Naive thymus-derived CD4-positive, alpha-beta T cell (primary cell): ENCODE measurements at regions not wholly inside any gene's neighbourhood (a gene's known extent, or its start where the extent isn't known, plus 50 kb on each side); places are given as distances from the start of the nearest gene placed in this dataset.

Experiments used
- ATAC-seq: fragments of 150-1000 bp; cut with Tn5 transposase; 2 replicates; pipeline ENCODE4 v1.10.0; 2021; ENCODE audit warnings: mild to moderate bottlenecking, moderate library complexity
- CTCF ChIA-PET: fragments of 350-600 bp; sonication (Branson Sonifier 250); formaldehyde crosslinking; loops from one replicate; lab custom pipeline; 2021; ENCODE audit warnings: antibody characterized with exemption; lab: Charles Lee
- POLR2A ChIA-PET: fragments of 350-600 bp; sonication (Branson Sonifier 250); formaldehyde crosslinking; loops from one replicate; lab custom pipeline; 2021; ENCODE audit warnings: antibody characterized with exemption, inconsistent platforms; lab: Charles Lee
- DNase-seq, 9 donors: peaks; one replicate each; pipeline versions ENCODE4 v3.0.0 to v3.0.0-alpha.2; 2020 to 2022; ENCODE audit warnings: mixed read lengths in 1 of 9
- H3K27ac ChIP-seq: one replicate; pipeline ENCODE4 v1.7.0; 2013; ENCODE audit warnings: mild to moderate bottlenecking, low read depth, low read length, moderate library complexity
- H3K27me3 ChIP-seq, 2 donors: one replicate each; pipeline ENCODE4 v1.7.0; 2013; ENCODE audit warnings: low read length in 2 of 2, mild to moderate bottlenecking in 2 of 2, moderate library complexity in 2 of 2; ENCODE audit not compliant: control insufficient read depth in 2 of 2, insufficient read depth in 2 of 2
- H3K36me3 ChIP-seq, 3 experiments: 1 replicate in 2 of 3; 2 replicates in 1 of 3; pipeline ENCODE4 v1.7.0; 2013; ENCODE audit warnings: low read length in 3 of 3, mild to moderate bottlenecking in 3 of 3, moderate library complexity in 1 of 3; ENCODE audit not compliant: insufficient read depth in 3 of 3, control insufficient read depth in 2 of 3
- H3K4me1 ChIP-seq, 2 donors: one replicate each; pipeline ENCODE4 v1.7.0; 2013; ENCODE audit warnings: low read length in 2 of 2, mild to moderate bottlenecking in 2 of 2, moderate library complexity in 1 of 2; ENCODE audit not compliant: control insufficient read depth in 2 of 2, insufficient read depth in 2 of 2
- H3K4me3 ChIP-seq: 2 replicates; pipeline ENCODE4 v1.7.0; 2013; ENCODE audit warnings: mild to moderate bottlenecking, low read length
- H3K9me3 ChIP-seq, 3 experiments: 1 replicate in 2 of 3; 2 replicates in 1 of 3; pipeline ENCODE4 v1.7.0; 2013; ENCODE audit warnings: low read length in 3 of 3; ENCODE audit not compliant: control insufficient read depth in 2 of 3
- H3K27ac Mint-ChIP-seq, 9 donors: one replicate each; pipeline ENCODE4 v1.8.0; 2020 to 2022; ENCODE audit warnings: mixed read lengths in 9 of 9, mild to moderate bottlenecking in 8 of 9, moderate library complexity in 5 of 9, inconsistent platforms in 2 of 9
- H3K27me3 Mint-ChIP-seq, 5 donors: one replicate each; pipeline ENCODE4 v1.8.0; 2021 to 2022; ENCODE audit warnings: mixed read lengths in 5 of 5, mild to moderate bottlenecking in 1 of 5
- H3K36me3 Mint-ChIP-seq, 5 donors: one replicate each; pipeline ENCODE4 v1.8.0; 2020 to 2022; ENCODE audit warnings: mixed read lengths in 5 of 5, mild to moderate bottlenecking in 3 of 5, inconsistent platforms in 1 of 5
- H3K4me1 Mint-ChIP-seq, 7 donors: one replicate each; pipeline ENCODE4 v1.8.0; 2020 to 2022; ENCODE audit warnings: mixed read lengths in 7 of 7, mild to moderate bottlenecking in 3 of 7, inconsistent platforms in 1 of 7
- H3K4me3 Mint-ChIP-seq, 10 donors: one replicate each; pipeline ENCODE4 v1.8.0; 2020 to 2022; ENCODE audit warnings: mild to moderate bottlenecking in 10 of 10, mixed read lengths in 10 of 10, moderate library complexity in 6 of 10, inconsistent platforms in 2 of 10
- H3K9me3 Mint-ChIP-seq, 11 donors: one replicate each; pipeline ENCODE4 v1.8.0; 2020 to 2022; ENCODE audit warnings: mixed read lengths in 11 of 11, mild to moderate bottlenecking in 4 of 11, inconsistent platforms in 1 of 11, moderate library complexity in 1 of 11
- intact Hi-C, 2 donors: fragments of 100-400 bp; cut with micrococcal nuclease; formaldehyde crosslinking; loops; one replicate each; pipeline ENCODE4 v1.15.1; 2023

GRCh38 chr22:49323751-49324415 lies 503.8 kb downstream of the BRD1 start:
- H3K27me3 Mint-ChIP-seq: peaks cover 13 to 67% (median 39%) of the 10 kb centered on the region in 5 donors
- no peak for DNase-seq
- H3K4me3 Mint-ChIP-seq: no peak overlapping the region

GRCh38 chr22:49322861-49323622 lies 504.6 kb downstream of the BRD1 start:
- H3K27me3 ChIP-seq: peaks cover 0 to 3% of the 10 kb centered on the region in 2 donors
- Mint-ChIP-seq H3K36me3 (peaks cover 0 to 7% (median 0%) of the 10 kb centered on the region in 5 donors), H3K4me1 (no peaks in the 10 kb centered on the region), H3K4me3 (no peak overlapping the region), H3K27me3 (peaks cover 14 to 62% (median 36%) of the 10 kb centered on the region in 5 donors), H3K27ac (no peak overlapping the region), H3K9me3 (peaks cover 0 to 13% (median 5%) of the 10 kb centered on the region in 11 donors)
- ATAC-seq (no peak), DNase-seq (no peak)
- intact Hi-C loops: no loop called here
- ChIA-PET POLR2A (no interaction called here), CTCF (no interaction called here)
- no peak overlapping the region for H3K27ac ChIP-seq
- no peak overlapping the region for H3K4me3 ChIP-seq
- H3K9me3 ChIP-seq: no peaks in the 10 kb centered on the region
- H3K36me3 ChIP-seq: no peaks in the 10 kb centered on the region
- no peaks in the 10 kb centered on the region for H3K4me1 ChIP-seq

More at GRCh38 chr22:49323751-49324415, 503.8 kb downstream of the BRD1 start:
- Histone ChIP-seq H3K36me3 (no peaks in the 10 kb centered on the region), H3K4me3 (no peak overlapping the region), H3K9me3 (no peaks in the 10 kb centered on the region), H3K27me3 (peaks cover 0 to 3% of the 10 kb centered on the region in 2 donors), H3K27ac (no peak overlapping the region), H3K4me1 (no peaks in the 10 kb centered on the region)
- no peak for ATAC-seq
- Mint-ChIP-seq H3K27ac (no peak overlapping the region), H3K36me3 (peaks cover 0 to 7% (median 0%) of the 10 kb centered on the region in 5 donors), H3K9me3 (peaks cover 0 to 16% (median 5%) of the 10 kb centered on the region in 11 donors), H3K4me1 (no peaks in the 10 kb centered on the region)
- ChIA-PET POLR2A (no interaction called here), CTCF (no interaction called here)
- intact Hi-C loops: no loop called here

- no peak overlapping the region for H3K27ac Mint-ChIP-seq
- Histone ChIP-seq H3K27me3 (peaks cover 0 to 3% of the 10 kb centered on the region in 2 donors), H3K4me3 (no peak overlapping the region), H3K9me3 (no peaks in the 10 kb centered on the region), H3K27ac (no peak overlapping the region), H3K36me3 (no peaks in the 10 kb centered on the region), H3K4me1 (no peaks in the 10 kb centered on the region)
- intact Hi-C loops: no loop called here
- POLR2A ChIA-PET: no interaction called here
- H3K27me3 Mint-ChIP-seq: peaks cover 15 to 61% (median 40%) of the 10 kb centered on the region in 5 donors
- DNase-seq: no peak
- H3K4me1 Mint-ChIP-seq: no peaks in the 10 kb centered on the region
- no peak for ATAC-seq
- CTCF ChIA-PET: no interaction called here
- no peak overlapping the region for H3K4me3 Mint-ChIP-seq
- H3K9me3 Mint-ChIP-seq: peaks cover 0 to 12% (median 5%) of the 10 kb centered on the region in 11 donors
- H3K36me3 Mint-ChIP-seq: peaks cover 0 to 7% (median 0%) of the 10 kb centered on the region in 5 donors
These were observed 505.4 kb downstream of the BRD1 start for GRCh38 chr22:49322231-49322630.

- no peak for DNase-seq
- CTCF ChIA-PET: no interaction called here
These were observed 506.1 kb downstream of the BRD1 start for GRCh38 chr22:49321477-49322055.

GRCh38 chr22:49320714-49321476 lies 506.8 kb downstream of the BRD1 start:
- intact Hi-C loops: no loop called here
- Histone ChIP-seq H3K9me3 (no peaks in the 10 kb centered on the region), H3K4me3 (no peak overlapping the region), H3K27me3 (peaks cover 0 to 3% of the 10 kb centered on the region in 2 donors), H3K27ac (no peak overlapping the region), H3K36me3 (no peaks in the 10 kb centered on the region), H3K4me1 (no peaks in the 10 kb centered on the region)
- ATAC-seq (no peak), DNase-seq (no peak)
- peaks cover 16 to 57% (median 43%) of the 10 kb centered on the region in 5 donors for H3K27me3 Mint-ChIP-seq
- no peaks in the 10 kb centered on the region for H3K36me3 Mint-ChIP-seq
- ChIA-PET POLR2A (no interaction called here), CTCF (no interaction called here)
- H3K9me3 Mint-ChIP-seq: peaks cover 0 to 2% (median 0%) of the 10 kb centered on the region in 11 donors
- H3K4me1 Mint-ChIP-seq: no peaks in the 10 kb centered on the region
- H3K4me3 Mint-ChIP-seq: no peak overlapping the region
- H3K27ac Mint-ChIP-seq: no peak overlapping the region

More at GRCh38 chr22:49321477-49322055, 506.1 kb downstream of the BRD1 start:
- Histone ChIP-seq H3K9me3 (no peaks in the 10 kb centered on the region), H3K27me3 (peaks cover 0 to 3% of the 10 kb centered on the region in 2 donors), H3K4me1 (no peaks in the 10 kb centered on the region), H3K27ac (no peak overlapping the region), H3K36me3 (no peaks in the 10 kb centered on the region), H3K4me3 (no peak overlapping the region)
- POLR2A ChIA-PET: no interaction called here
- no peak for ATAC-seq
- Mint-ChIP-seq H3K4me3 (no peak overlapping the region), H3K27me3 (peaks cover 16 to 61% (median 43%) of the 10 kb centered on the region in 5 donors), H3K36me3 (peaks cover 0 to under 1% (median 0%) of the 10 kb centered on the region in 5 donors), H3K9me3 (peaks cover 0 to 6% (median 1%) of the 10 kb centered on the region in 11 donors), H3K27ac (no peak overlapping the region), H3K4me1 (no peaks in the 10 kb centered on the region)
- intact Hi-C loops: no loop called here

- intact Hi-C loops: no loop called here
- CTCF ChIA-PET: no interaction called here
- Histone ChIP-seq H3K9me3 (no peaks in the 10 kb centered on the region), H3K4me3 (no peak overlapping the region), H3K4me1 (no peaks in the 10 kb centered on the region), H3K27ac (no peak overlapping the region), H3K27me3 (no peaks in the 10 kb centered on the region), H3K36me3 (no peaks in the 10 kb centered on the region)
- DNase-seq (no peak), ATAC-seq (no peak)
- H3K36me3 Mint-ChIP-seq: no peaks in the 10 kb centered on the region
- POLR2A ChIA-PET: no interaction called here
- H3K27me3 Mint-ChIP-seq: peaks cover 24 to 60% (median 38%) of the 10 kb centered on the region in 5 donors
- no peaks in the 10 kb centered on the region for H3K9me3 Mint-ChIP-seq
- no peaks in the 10 kb centered on the region for H3K4me1 Mint-ChIP-seq
- H3K27ac Mint-ChIP-seq: no peak overlapping the region
- no peak overlapping the region for H3K4me3 Mint-ChIP-seq
These were observed 510.3 kb downstream of the BRD1 start for GRCh38 chr22:49317369-49317768.
